ENCODE measurements at regions not wholly inside any gene's neighbourhood (a gene's known extent, or its start where the extent isn't known, plus 50 kb on each side); places are given as distances from the start of the nearest gene placed in this dataset.
"Not testable (repeated sequence)": the region's sequence is repeated elsewhere in the genome, so short reads cannot be mapped to it uniquely, and the experiment has no call there.

DNA sequence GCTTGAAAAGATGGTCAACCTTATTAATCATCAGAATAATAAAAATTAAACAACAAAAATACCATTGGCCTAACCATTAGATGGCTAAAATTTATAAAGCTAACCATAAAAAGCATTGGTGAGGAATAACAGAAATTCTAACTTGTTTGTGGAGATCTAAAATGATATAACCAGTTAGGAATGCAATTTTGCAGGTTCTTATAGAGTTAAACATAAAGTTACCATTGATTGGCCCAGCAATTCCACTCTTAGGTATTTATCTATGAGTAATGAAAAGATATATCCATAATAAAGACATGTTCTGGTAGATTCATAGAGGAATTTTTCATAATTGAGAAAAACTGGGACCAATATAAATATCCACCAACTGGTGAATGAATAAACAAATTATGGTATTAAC, 1098.6 kb downstream of the FSCB start:
- H3K9me3 ChIP-seq (ENCODE audit: control extremely low read depth in 1 of 5, control insufficient read depth in 4 of 5, insufficient read depth in 2 of 5, low read depth in 1 of 5, low read length in 4 of 5) = no peaks in the 10 kb centered on the region
- H3K36me3 ChIP-seq (ENCODE audit: control insufficient read depth in 4 of 4, insufficient read depth in 4 of 4, low read length in 3 of 4) = no peaks in the 10 kb centered on the region
- no peaks in the 10 kb centered on the region for H3K27me3 ChIP-seq (replicated peaks in 2 of 5; ENCODE audit: control insufficient read depth in 4 of 5, insufficient read depth in 5 of 5, low read length in 4 of 5)
- no peaks in the 10 kb centered on the region for H3K4me1 ChIP-seq (ENCODE audit: control extremely low read depth in 1 of 4, control insufficient read depth in 4 of 4, insufficient read depth in 4 of 4, low read length in 3 of 4)
- no peak overlapping the region for H3K27ac ChIP-seq (ENCODE audit: insufficient read depth in 1 of 2, low read depth in 1 of 2, low read length in 2 of 2, poor library complexity in 1 of 2, severe bottlenecking in 2 of 2)
- ChIA-PET POLR2A (no interaction called here), CTCF (no interaction called here)
- no peak overlapping the region for H3K4me3 ChIP-seq (ENCODE audit: control insufficient read depth in 1 of 7, extremely low read depth in 1 of 7, insufficient read depth in 4 of 7, low read depth in 2 of 7, low read length in 6 of 7)
- no peak for DNase-seq

DNA sequence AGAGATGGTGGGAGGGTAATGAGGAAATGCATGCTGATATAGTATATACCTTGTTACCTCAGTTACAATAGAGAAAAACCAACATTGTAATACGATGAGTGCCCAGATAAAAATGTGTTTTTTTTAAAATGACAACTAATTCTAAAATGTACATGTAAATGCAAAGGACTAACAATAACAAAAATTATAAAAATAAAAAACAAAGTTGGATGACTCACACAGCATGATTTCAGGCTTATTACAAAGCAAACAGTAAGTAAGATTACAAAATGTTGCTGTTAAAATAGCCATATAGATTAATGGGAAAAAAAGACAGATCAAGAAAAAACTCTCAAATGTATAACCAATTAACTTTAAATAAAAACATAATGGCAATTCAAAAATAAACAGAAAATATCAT, 1099.4 kb downstream of the FSCB start:
- Histone ChIP-seq H3K27ac (ENCODE audit: insufficient read depth in 1 of 2, low read depth in 1 of 2, low read length in 2 of 2, poor library complexity in 1 of 2, severe bottlenecking in 2 of 2) (no peak overlapping the region), H3K36me3 (ENCODE audit: control insufficient read depth in 4 of 4, insufficient read depth in 4 of 4, low read length in 3 of 4) (no peaks in the 10 kb centered on the region), H3K4me3 (ENCODE audit: control insufficient read depth in 1 of 7, extremely low read depth in 1 of 7, insufficient read depth in 4 of 7, low read depth in 2 of 7, low read length in 6 of 7) (no peak overlapping the region), H3K4me1 (ENCODE audit: control extremely low read depth in 1 of 4, control insufficient read depth in 4 of 4, insufficient read depth in 4 of 4, low read length in 3 of 4) (no peaks in the 10 kb centered on the region), H3K27me3 (replicated peaks in 2 of 5; ENCODE audit: control insufficient read depth in 4 of 5, insufficient read depth in 5 of 5, low read length in 4 of 5) (no peaks in the 10 kb centered on the region), H3K9me3 (ENCODE audit: control extremely low read depth in 1 of 5, control insufficient read depth in 4 of 5, insufficient read depth in 2 of 5, low read depth in 1 of 5, low read length in 4 of 5) (no peaks in the 10 kb centered on the region)
- no CpG with 5 or more reads among the region's 1 CpG for WGBS (ENCODE audit: insufficient coverage)
- DNase-seq = no peak
- POLR2A ChIA-PET = no interaction called here
- CTCF ChIA-PET = no interaction called here

DNA sequence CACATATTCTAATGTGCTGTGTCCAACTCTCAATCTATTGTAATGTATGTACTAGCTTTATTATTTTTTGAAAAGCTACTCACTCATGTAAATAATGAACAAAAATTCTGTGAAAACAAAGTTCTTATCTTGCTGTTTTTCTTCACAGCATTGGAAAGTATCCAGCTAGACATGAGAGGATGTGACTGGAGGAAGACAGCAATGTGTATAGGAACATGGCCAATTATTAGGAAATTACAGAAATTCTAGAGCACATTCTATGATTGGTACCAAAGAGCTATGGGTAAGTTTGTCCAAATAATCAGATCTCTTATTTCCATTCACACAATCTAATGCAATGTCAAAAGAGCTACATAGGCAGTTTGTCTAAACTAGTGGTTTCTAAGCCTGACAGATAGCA, 1100.2 kb downstream of the FSCB start:
- no peaks in the 10 kb centered on the region for H3K36me3 ChIP-seq (ENCODE audit: control insufficient read depth in 4 of 4, insufficient read depth in 4 of 4, low read length in 3 of 4)
- ChIA-PET POLR2A (no interaction called here), CTCF (no interaction called here)
- no peak for DNase-seq
- no peaks in the 10 kb centered on the region for H3K9me3 ChIP-seq (ENCODE audit: control extremely low read depth in 1 of 5, control insufficient read depth in 4 of 5, insufficient read depth in 2 of 5, low read depth in 1 of 5, low read length in 4 of 5)
- H3K4me3 ChIP-seq (ENCODE audit: control insufficient read depth in 1 of 7, extremely low read depth in 1 of 7, insufficient read depth in 4 of 7, low read depth in 2 of 7, low read length in 6 of 7) = no peak overlapping the region
- H3K27me3 ChIP-seq (replicated peaks in 2 of 5; ENCODE audit: control insufficient read depth in 4 of 5, insufficient read depth in 5 of 5, low read length in 4 of 5) = no peaks in the 10 kb centered on the region
- H3K27ac ChIP-seq (ENCODE audit: insufficient read depth in 1 of 2, low read depth in 1 of 2, low read length in 2 of 2, poor library complexity in 1 of 2, severe bottlenecking in 2 of 2) = no peak overlapping the region
- H3K4me1 ChIP-seq (ENCODE audit: control extremely low read depth in 1 of 4, control insufficient read depth in 4 of 4, insufficient read depth in 4 of 4, low read length in 3 of 4) = no peaks in the 10 kb centered on the region

DNA sequence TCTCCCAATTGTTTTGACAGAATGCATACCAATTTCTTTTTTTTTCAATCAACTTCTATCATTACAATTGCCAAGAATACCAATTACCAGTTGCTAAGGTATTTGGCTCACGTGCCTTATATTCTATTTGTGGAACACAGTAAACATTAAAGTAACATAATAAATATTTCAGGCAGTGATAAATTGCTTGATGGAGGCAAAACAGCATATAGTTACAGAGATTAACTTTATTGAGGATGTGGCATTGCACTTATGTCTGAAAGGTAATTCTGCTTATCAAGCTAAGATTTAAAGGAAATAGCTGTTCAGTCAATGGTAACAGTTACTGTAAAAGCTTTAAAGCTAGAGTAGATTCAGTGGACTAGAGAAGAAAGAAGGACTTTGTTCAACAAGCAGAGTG, 1107.8 kb downstream of the FSCB start:
- Histone ChIP-seq H3K27me3 (replicated peaks in 2 of 5; ENCODE audit: control insufficient read depth in 4 of 5, insufficient read depth in 5 of 5, low read length in 4 of 5) (no peaks in the 10 kb centered on the region), H3K9me3 (ENCODE audit: control extremely low read depth in 1 of 5, control insufficient read depth in 4 of 5, insufficient read depth in 2 of 5, low read depth in 1 of 5, low read length in 4 of 5) (no peaks in the 10 kb centered on the region), H3K4me3 (ENCODE audit: control insufficient read depth in 1 of 7, extremely low read depth in 1 of 7, insufficient read depth in 4 of 7, low read depth in 2 of 7, low read length in 6 of 7) (no peak overlapping the region), H3K4me1 (ENCODE audit: control extremely low read depth in 1 of 4, control insufficient read depth in 4 of 4, insufficient read depth in 4 of 4, low read length in 3 of 4) (no peaks in the 10 kb centered on the region), H3K36me3 (ENCODE audit: control insufficient read depth in 4 of 4, insufficient read depth in 4 of 4, low read length in 3 of 4) (no peaks in the 10 kb centered on the region), H3K27ac (ENCODE audit: insufficient read depth in 1 of 2, low read depth in 1 of 2, low read length in 2 of 2, poor library complexity in 1 of 2, severe bottlenecking in 2 of 2) (no peak overlapping the region)
- DNase-seq = no peak
- CTCF ChIA-PET = no interaction called here
- POLR2A ChIA-PET = no interaction called here
- WGBS (ENCODE audit: insufficient coverage) = no CpG with 5 or more reads among the region's 1 CpG

DNA sequence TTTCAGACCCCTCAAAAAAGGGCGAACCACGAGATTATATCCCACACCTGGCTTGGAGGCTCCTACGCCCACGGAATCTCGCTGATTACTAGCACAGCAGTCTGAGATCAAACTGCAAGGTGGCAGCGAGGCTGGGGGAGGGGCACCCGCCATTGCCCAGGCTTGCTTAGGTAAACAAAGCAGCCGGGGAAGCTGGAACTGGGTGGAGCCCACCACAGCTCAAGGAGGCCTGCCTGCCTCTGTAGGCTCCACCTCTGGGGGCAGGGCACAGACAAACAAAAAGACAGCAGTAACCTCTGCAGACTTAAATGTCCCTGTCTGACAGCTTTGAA, 1136.6 kb downstream of the FSCB start:
- H3K27ac ChIP-seq (ENCODE audit: insufficient read depth in 1 of 2, low read depth in 1 of 2, low read length in 2 of 2, poor library complexity in 1 of 2, severe bottlenecking in 2 of 2); H3K9me3 ChIP-seq (ENCODE audit: control extremely low read depth in 1 of 5, control insufficient read depth in 4 of 5, insufficient read depth in 2 of 5, low read depth in 1 of 5, low read length in 4 of 5); POLR2A ChIA-PET; H3K4me3 ChIP-seq (ENCODE audit: control insufficient read depth in 1 of 7, extremely low read depth in 1 of 7, insufficient read depth in 4 of 7, low read depth in 2 of 7, low read length in 6 of 7); H3K27me3 ChIP-seq (replicated peaks in 2 of 5; ENCODE audit: control insufficient read depth in 4 of 5, insufficient read depth in 5 of 5, low read length in 4 of 5); H3K4me1 ChIP-seq (ENCODE audit: control extremely low read depth in 1 of 4, control insufficient read depth in 4 of 4, insufficient read depth in 4 of 4, low read length in 3 of 4); DNase-seq; CTCF ChIA-PET; H3K36me3 ChIP-seq (ENCODE audit: control insufficient read depth in 4 of 4, insufficient read depth in 4 of 4, low read length in 3 of 4): not testable (repeated sequence)
- WGBS (ENCODE audit: insufficient coverage) = 96% methylated on average over 4 of the region's 8 CpGs

DNA sequence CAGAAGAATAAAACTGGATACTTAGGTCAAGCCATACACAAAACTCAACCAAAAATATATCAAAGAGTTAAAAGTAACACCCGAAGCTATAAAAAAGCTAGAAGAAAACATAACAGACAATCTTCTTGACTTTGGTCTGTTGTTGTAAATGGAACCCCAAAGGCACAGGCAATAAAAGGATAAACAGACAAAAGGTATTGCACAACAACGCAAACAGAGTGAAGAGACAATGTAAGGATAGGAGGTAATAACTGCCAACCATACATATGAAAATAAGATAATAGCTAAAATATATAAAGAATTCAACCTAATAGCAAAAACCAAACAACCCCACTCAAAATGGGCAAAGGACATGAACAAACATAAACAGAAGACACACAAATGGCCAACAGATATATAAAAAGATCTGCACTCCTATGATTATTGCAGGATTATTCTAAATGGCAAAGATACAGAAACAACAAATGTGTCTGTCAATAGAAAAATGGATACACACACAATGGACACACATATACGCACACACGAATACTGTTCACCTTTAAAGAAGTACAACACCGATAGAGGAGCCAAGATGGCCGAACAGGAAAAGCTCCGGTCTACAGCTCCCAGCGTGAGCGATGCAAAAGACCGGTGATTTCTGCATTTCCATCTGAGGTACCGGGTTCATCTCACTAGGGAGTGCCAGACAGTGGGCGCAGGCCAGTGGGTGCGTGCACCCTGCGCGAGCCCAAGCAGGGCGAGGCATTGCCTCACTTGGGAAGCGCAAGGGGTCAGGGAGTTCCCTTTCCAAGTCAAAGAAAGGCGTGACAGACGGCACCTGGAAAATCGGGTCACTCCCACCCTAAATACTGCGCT, 1137.1 kb downstream of the FSCB start:
- no peak for DNase-seq
- 97% methylated on average over 17 of the region's 21 CpGs for WGBS (ENCODE audit: insufficient coverage)
- Histone ChIP-seq H3K9me3 (ENCODE audit: control extremely low read depth in 1 of 5, control insufficient read depth in 4 of 5, insufficient read depth in 2 of 5, low read depth in 1 of 5, low read length in 4 of 5) (peaks cover 0 to 1% (median 0%) of the 10 kb centered on the region in 5 experiments), H3K4me1 (ENCODE audit: control extremely low read depth in 1 of 4, control insufficient read depth in 4 of 4, insufficient read depth in 4 of 4, low read length in 3 of 4) (no peaks in the 10 kb centered on the region), H3K36me3 (ENCODE audit: control insufficient read depth in 4 of 4, insufficient read depth in 4 of 4, low read length in 3 of 4) (no peaks in the 10 kb centered on the region), H3K27me3 (replicated peaks in 2 of 5; ENCODE audit: control insufficient read depth in 4 of 5, insufficient read depth in 5 of 5, low read length in 4 of 5) (no peaks in the 10 kb centered on the region), H3K27ac (ENCODE audit: insufficient read depth in 1 of 2, low read depth in 1 of 2, low read length in 2 of 2, poor library complexity in 1 of 2, severe bottlenecking in 2 of 2) (no peak overlapping the region), H3K4me3 (ENCODE audit: control insufficient read depth in 1 of 7, extremely low read depth in 1 of 7, insufficient read depth in 4 of 7, low read depth in 2 of 7, low read length in 6 of 7) (no peak overlapping the region)
- POLR2A ChIA-PET = no interaction called here
- CTCF ChIA-PET = no interaction called here

DNA sequence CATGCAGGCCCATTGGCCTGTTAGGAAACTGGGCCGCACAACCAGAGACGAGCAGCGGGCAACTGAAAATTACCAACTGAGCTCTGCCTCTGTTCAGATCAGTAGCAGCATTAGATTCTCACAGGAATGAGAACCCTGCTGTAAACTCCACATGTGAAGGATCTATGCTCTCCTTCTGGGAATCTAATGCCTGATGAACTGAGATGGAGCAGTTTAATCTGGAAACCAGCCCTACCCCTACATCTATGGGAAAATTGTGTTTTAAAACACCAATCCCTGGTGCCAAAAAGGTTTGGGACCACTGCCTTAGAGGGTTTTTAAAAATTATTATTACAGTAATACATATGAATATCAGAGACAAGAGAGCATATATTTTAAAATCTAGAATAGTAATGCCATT, 1144.5 kb downstream of the FSCB start:
- POLR2A ChIA-PET = no interaction called here
- WGBS (ENCODE audit: insufficient coverage) = 93% methylated on average over 3 of the region's 3 CpGs
- H3K27ac ChIP-seq (ENCODE audit: insufficient read depth in 1 of 2, low read depth in 1 of 2, low read length in 2 of 2, poor library complexity in 1 of 2, severe bottlenecking in 2 of 2) = no peak overlapping the region

More for the DNA sequence above, 1144.5 kb downstream of the FSCB start:
- no peak overlapping the region for H3K4me3 ChIP-seq (ENCODE audit: control insufficient read depth in 1 of 7, extremely low read depth in 1 of 7, insufficient read depth in 4 of 7, low read depth in 2 of 7, low read length in 6 of 7)
- peaks cover 0 to 1% (median 0%) of the 10 kb centered on the region in 5 experiments for H3K9me3 ChIP-seq (ENCODE audit: control extremely low read depth in 1 of 5, control insufficient read depth in 4 of 5, insufficient read depth in 2 of 5, low read depth in 1 of 5, low read length in 4 of 5)
- no peaks in the 10 kb centered on the region for H3K36me3 ChIP-seq (ENCODE audit: control insufficient read depth in 4 of 4, insufficient read depth in 4 of 4, low read length in 3 of 4)
- no peaks in the 10 kb centered on the region for H3K27me3 ChIP-seq (replicated peaks in 2 of 5; ENCODE audit: control insufficient read depth in 4 of 5, insufficient read depth in 5 of 5, low read length in 4 of 5)
- H3K4me1 ChIP-seq (ENCODE audit: control extremely low read depth in 1 of 4, control insufficient read depth in 4 of 4, insufficient read depth in 4 of 4, low read length in 3 of 4) = no peaks in the 10 kb centered on the region
- CTCF ChIA-PET = no interaction called here
- no peak for DNase-seq

Measured in common myeloid progenitor, CD34-positive (primary cell).